Body of pancreas (tissue), 4 donors: ENCODE measurements at regions not wholly inside any gene's neighbourhood (a gene's known extent, or its start where the extent isn't known, plus 50 kb on each side); places are given as distances from the start of the nearest gene placed in this dataset. TPM values are rescaled to one million over a fixed set of nuclear protein-coding genes. Genes with fewer than 3 reads are reported as not detected.

ENCODE experiments used
- ATAC-seq: fragments of 150-250 bp; one replicate; pipeline ENCODE4 v1.9.1; 2016
- DNase-seq, 4 donors: peaks; one replicate each; pipeline ENCODE4 v3.0.0-alpha.2; 2019
- H3K27ac ChIP-seq, 4 donors: fragments of 200-600 bp; sonication (generic); 1 replicate in 3 of 4; 2 replicates in 1 of 4; pipeline versions ENCODE4 v1.5.1 to v1.6.1; 2016 to 2019; ENCODE audit warnings: mild to moderate bottlenecking in 1 of 4, mixed read lengths in 1 of 4, moderate library complexity in 1 of 4
- H3K27me3 ChIP-seq, 2 donors: fragments of 200-600 bp; sonication (generic); one replicate each; pipeline ENCODE4 v1.6.0; 2016; ENCODE audit warnings: mild to moderate bottlenecking in 1 of 2
- H3K36me3 ChIP-seq, 2 donors: fragments of 200-600 bp; sonication (generic); replicated peaks in 1 of 2; 2 replicates each; pipeline ENCODE4 v1.5.1; 2016; ENCODE audit warnings: low read depth in 2 of 2; ENCODE audit not compliant: insufficient read depth in 1 of 2
- H3K4me1 ChIP-seq: fragments of 200-600 bp; sonication (generic); one replicate; pipeline ENCODE4 v1.6.0; 2016
- H3K4me3 ChIP-seq, 2 donors: fragments of 200-600 bp; sonication (generic); 1 replicate in 1 of 2; 2 replicates in 1 of 2; pipeline ENCODE4 v1.5.1; 2016 to 2019
- H3K9me3 ChIP-seq, 3 donors: fragments of 200-600 bp; sonication (generic); 1 replicate in 2 of 3; 2 replicates in 1 of 3; pipeline ENCODE4 v1.5.1; 2016
- POLR2A ChIP-seq, 3 donors: fragments of 450-650 bp; IDR thresholded peaks; one replicate each; pipeline ENCODE4 v1.6.1; 2016; ENCODE audit warnings: antibody characterized with exemption in 3 of 3, mild to moderate bottlenecking in 2 of 3
- WGBS, 2 donors: methylation state at CpG; one replicate each; pipeline ENCODE4 v1.1.5; 2017; 5-methylcytosine and 5-hydroxymethylcytosine counted together
- intact Hi-C: fragments of 100-400 bp; cut with DNase I; formaldehyde crosslinking; loops from one replicate; pipeline ENCODE4 v1.15.1; 2023
- microRNA-seq, 2 donors: library from miRNA; unstranded; fragments of <30 nt; microRNA quantifications; one replicate each; pipeline ENCODE4, GENCODE V29; 2016; ENCODE audit warnings: borderline number of aligned reads in 2 of 2, borderline replicate concordance in 2 of 2
- small RNA-seq: library from RNA; depleted of rRNA; stranded (forward); fragments of <200 nt; gene quantifications from one replicate; pipeline ENCODE3, GENCODE V24; 2016
- TF ChIP-seq, protein P1 (sequence below), 7 experiments: fragments of 450-650 bp in 4 of 7; fragments of 200-600 bp in 3 of 7; sonication (generic) in 3 of 7; IDR thresholded peaks; one replicate each; pipeline ENCODE4 v1.5.1; 2016 to 2019; ENCODE audit warnings: antibody characterized with exemption in 7 of 7

DNA sequence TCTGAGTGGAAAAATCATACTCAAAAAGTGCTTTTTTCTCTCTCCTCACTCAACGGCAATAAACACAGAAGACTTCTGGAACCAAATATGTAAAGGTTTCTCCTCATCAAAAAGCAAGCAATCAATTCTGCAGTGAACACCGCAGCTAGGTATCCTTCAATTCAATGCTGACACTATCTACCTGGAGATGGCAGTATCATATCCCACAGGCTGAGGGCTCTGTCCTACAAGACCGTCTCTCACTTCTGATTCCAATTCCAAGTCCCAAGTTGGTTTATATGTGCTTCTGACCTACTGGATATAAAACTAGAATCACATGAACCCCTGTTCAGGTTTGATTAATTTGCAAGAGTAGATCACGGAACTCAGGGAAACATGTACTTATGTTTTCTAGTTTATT is 59.7 kb upstream of the LUZP2 start:
- 49 to 67% methylated on average over 4 of the region's 4 CpGs for WGBS, 2 donors
- intact Hi-C loops = no loop called here
- no peak overlapping the region for H3K27ac ChIP-seq
- TF ChIP-seq, protein P1, sequence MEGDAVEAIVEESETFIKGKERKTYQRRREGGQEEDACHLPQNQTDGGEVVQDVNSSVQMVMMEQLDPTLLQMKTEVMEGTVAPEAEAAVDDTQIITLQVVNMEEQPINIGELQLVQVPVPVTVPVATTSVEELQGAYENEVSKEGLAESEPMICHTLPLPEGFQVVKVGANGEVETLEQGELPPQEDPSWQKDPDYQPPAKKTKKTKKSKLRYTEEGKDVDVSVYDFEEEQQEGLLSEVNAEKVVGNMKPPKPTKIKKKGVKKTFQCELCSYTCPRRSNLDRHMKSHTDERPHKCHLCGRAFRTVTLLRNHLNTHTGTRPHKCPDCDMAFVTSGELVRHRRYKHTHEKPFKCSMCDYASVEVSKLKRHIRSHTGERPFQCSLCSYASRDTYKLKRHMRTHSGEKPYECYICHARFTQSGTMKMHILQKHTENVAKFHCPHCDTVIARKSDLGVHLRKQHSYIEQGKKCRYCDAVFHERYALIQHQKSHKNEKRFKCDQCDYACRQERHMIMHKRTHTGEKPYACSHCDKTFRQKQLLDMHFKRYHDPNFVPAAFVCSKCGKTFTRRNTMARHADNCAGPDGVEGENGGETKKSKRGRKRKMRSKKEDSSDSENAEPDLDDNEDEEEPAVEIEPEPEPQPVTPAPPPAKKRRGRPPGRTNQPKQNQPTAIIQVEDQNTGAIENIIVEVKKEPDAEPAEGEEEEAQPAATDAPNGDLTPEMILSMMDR (IDR thresholded peaks at IDR 0.05) = no peak
- TF ChIP-seq POLR2A (IDR thresholded peaks at IDR 0.05) = no peak
- H3K4me1 ChIP-seq = no peaks in the 10 kb centered on the region
- no peak for DNase-seq
- H3K36me3 ChIP-seq = no peaks in the 10 kb centered on the region
- no peaks in the 10 kb centered on the region for H3K27me3 ChIP-seq
- no peaks in the 10 kb centered on the region for H3K9me3 ChIP-seq
- no peak overlapping the region for H3K4me3 ChIP-seq
- no peak for ATAC-seq

Small RNA genes in the stretch of these regions (microRNA-seq; reads per million reads assigned to microRNA genes)
- gene MIR8054 = 0 reads per million in 2 donors

Small RNA genes in the stretch of these regions (small RNA-seq; reads per million reads assigned to genes)
- gene AC100767.1 (not detected), gene MIR8054 (not detected), gene RNU6-783P (not detected)
